ENCODE measurements at regions not wholly inside any gene's neighbourhood (a gene's known extent, or its start where the extent isn't known, plus 50 kb on each side); places are given as distances from the start of the nearest gene placed in this dataset.
A peak's percentile ranks its signal among the peaks of the same experiment; 100 is the strongest.
"Not testable (repeated sequence)": the region's sequence is repeated elsewhere in the genome, so short reads cannot be mapped to it uniquely, and the experiment has no call there.

DNA sequence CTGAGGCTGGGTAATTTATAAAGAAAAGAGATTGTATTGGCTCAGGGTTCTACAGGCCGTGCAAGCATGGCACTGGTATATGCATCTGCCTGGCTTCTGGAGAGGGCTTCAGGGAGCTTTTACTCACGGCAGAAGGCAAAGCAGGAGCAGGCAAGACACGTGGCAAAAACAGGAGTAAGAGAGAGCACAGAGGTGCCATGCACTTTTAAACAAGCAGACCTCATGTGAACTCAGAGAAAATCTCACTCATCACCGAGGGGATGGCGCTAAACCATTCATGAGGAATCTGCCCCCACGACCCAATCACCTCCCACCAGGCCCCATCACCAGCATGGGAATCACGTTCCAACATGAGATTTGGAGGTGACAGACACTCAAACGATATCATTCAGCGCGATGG is 400.7 kb upstream of the RUNX1 start:
- no peak for DNase-seq

DNA sequence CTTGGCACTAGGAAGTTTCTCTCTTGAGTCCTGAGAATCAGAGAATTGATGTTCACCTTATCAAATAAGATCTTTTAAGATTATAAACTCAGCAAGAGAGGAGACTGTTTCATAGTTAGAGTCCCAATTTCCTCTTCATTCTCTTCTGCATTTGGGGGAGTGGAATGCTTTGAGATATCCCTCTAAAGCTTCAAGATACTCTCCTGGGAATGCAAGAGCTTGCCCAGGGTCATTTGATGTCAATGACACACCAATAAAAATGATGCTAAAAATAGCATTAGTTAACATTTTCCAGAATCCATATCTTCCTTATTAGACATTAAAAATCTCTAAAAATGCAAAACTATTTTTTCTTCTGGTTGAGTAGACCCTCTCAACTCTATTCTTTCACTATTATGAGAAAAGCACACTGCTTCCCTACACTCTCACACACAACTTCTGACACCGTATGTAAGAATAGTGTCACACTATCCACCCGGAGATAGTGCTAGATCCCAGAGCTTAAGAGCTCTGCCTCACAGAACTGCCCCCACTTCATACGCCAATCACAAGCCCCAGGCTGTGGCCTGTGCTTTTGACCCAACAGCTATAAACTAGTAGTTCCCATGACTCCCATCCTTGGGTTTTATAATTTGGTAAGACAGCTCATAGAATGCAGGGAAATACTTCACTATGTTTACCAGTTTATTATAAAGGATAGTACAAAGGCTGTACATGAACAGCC is 399.9 kb upstream of the RUNX1 start:
- no peak for DNase-seq

DNA sequence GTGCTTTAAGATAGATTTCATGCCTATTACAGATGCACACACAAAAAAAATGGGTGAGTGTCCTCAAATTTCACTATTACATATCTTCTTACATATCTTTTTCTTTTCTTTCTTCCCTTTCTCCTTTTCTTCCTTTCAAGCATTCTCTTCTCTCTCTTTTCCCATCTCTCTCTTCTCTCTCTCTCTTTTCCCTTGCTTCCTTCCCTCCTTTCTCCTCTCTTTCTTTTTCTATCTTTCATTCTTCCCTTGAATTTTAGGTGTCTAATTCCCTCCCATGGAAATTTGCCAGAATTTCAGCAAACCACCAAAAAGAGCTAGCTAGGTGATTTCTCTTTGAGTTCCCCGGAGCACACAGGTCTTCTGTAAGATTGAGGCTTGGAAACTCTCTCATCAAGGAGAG is 395.3 kb upstream of the RUNX1 start:
- DNase-seq, result no peak

DNA sequence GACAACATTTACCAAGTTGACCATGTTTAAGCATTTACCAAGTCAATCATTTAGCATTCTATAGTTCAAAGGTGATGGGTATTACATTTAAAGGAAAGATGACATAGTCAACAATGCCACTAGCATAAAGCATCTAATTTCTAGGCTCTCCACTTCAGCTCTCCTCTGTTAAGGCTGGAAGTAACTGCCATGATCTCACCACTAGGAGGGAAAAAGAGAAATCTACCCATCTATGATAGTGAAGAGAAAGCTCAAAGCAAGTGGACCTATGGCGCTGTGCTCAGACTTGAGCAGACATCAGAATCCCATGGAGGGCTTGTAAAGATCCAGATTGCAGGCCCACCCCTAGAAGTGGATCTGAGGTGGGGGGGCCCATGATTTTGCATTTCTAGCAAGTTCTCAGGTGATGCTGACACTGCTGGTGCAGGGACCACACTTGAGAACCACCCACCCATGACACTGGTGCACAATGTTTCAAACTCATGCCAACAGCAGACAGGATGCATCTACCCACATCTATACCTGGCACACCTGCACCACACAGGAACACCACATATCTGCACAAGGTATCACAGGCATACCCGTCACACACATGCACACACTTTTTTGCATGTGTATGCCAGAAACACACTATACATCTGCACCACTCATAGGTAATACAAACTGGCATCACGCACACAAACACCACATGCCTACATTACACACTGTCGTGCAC is 392.9 kb upstream of the RUNX1 start:
- DNase-seq, result no peak

DNA sequence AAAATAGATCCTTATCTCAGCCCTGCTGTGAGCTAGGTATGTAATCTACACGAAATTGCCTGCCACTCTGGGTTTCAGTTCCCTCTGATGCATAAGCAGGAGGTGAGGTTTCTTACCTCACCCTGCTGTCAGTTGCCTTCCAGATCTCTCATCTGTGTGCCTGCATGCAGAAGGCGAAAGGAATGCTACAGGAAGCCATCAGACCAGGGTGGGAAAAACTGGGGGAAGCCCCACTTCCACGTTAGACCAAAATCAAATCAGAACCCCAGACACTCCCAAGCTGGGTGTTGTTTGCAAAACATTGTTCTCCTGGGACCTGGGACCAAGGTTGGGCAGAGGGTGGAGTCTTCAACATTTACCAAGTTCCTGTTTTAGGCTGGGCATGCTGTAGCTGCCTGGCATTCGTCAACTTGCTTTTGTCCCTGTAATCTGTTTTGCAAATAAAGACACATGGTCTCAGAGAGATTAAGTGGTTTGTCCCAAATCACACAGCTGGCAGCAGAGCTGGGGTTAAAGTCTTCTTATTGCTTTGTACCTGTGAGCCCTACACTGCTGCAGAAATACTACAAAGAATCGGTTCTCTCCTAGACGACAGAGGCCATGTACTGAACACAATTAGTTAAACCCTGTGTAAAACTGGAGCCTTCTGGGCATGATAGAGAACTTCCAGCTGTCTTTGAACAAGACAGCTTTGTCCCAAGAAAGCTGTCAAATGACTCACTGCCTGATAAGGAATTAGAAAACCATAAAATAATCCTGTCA is 389.7 kb upstream of the RUNX1 start:
- DNase-seq, result peak; percentile 11 to 26

DNA sequence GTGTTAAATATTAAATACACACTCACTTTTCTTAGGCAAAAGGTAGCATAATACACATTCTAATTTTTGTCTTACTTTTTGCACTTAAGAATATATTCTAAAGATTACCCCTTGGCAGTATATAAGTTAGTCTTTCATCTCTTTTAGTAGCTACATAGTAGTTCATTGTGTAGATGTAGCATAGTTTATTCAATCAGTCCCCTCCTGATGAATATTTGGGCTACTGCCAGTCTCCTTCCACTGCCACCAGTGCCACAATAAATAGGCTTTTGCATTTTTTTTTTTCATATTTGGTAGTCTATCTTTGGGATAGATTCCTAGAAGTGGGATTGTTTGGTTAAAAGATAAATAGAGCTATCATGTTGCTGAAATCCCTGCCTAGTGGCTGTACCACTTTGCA is 388.8 kb upstream of the RUNX1 start:
- DNase-seq, result no peak

DNA sequence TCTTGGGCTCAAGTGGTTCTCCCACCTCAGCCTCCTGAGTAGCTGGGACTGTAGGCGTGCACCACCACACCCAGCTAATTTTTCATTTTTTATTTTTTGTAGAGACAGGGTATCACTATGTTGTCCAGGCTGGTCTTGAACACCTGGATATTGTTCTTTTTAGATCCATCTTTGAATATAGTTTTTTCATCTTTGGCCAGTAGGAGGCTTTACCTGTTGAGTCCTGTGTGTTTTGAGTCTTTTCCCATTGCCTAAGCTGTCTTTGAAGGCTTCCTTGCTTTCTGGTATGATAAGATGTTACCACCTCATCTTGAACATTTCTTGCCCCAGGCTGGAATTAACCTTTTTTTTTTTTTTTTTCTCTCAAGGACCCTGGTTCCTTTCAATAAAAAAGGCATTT is 387.8 kb upstream of the RUNX1 start:
- no peak for DNase-seq

DNA sequence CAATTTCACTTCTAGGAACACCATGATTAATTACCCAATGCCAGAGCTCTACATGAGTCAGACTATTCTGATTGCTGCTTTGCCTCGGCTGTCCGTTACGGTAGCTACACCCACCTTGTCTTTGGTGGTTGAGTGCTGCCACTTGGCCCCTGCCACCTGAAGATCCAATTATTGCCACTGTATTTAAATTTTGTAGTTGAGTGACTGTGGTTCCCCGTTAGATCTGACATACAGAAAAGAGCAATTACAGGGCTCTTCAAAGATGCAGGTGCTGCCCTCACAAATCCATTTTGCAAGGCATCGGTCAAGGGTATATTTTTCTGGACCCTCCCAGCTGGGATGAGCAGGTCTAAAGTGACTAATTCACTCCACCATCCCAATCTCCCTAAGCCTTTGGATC is 383.5 kb upstream of the RUNX1 start:
- not testable (repeated sequence) for DNase-seq

DNA sequence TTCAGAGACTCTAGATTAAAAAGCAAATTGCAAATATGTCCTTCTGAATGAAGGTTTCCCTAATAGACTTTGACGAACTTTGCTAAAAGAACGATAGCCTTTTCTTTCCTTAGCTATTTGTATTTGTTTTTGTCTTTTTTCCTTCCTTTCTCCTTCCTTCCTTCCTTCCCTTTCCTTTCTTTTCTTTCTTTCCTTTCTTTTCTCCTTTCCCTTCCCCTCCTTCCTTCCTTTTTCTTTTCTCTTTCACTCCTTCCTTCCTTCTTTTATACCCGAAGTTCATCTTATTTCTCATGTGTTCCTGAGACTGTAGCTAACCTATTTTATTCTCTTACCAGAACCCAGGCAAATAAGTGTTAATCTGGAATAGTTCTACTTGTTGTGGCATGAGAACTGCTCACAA is 381.2 kb upstream of the RUNX1 start:
- no peak for DNase-seq

DNA sequence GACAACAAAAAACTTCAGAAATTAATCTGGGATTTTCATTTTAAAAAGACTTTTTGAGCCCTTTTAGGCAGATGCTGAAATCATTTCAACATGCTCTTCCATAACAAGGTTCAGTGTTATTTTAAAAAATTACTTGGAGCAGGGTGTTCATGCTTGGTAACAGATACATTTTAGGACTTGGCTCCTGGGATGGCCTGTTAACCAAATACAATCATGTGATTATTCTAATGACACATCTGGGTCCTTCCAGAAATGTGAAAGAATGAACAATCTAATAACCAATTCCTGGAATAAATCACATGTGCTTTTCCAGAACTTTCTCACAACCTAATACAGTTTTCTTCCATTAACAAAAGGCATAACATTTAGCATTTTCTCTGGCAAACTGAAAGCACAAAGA is 379.8 kb upstream of the RUNX1 start:
- no peak for DNase-seq

DNA sequence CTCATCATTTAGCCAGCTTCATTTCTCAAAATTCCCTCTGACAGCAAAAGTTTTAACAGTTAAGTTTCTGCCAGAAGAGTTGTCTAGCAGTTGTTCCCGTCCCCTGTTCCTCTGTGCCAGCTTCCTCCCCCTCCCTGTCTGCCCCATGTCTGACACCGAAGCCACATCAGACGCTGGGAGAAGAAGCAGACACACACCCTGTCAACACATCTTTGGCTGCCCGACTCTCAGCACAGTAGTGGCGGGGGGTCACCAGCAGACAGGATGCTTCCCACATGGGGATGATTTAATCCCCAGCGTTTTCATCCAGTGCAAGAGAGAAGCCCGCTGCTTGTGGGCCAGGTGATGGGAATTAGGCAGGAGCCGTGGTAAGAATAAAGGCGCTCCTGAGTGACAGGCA is 379.4 kb upstream of the RUNX1 start:
- DNase-seq, result peak; percentile 18 to 42

DNA sequence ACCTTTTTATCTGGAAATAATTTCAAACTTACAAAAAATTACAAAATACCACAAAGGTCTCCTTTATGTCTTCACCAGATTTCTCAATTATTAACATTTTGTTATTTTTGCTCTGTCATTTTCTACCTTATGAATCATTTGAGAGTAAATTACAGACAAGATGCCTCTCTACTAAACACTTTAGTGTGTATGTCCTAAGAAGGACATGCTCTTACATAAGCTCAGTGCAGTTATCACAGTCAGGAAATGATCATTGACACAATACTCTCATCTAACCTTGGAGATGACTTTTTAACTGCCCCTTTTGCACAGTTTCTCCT is 378.9 kb upstream of the RUNX1 start:
- no peak for DNase-seq

DNA sequence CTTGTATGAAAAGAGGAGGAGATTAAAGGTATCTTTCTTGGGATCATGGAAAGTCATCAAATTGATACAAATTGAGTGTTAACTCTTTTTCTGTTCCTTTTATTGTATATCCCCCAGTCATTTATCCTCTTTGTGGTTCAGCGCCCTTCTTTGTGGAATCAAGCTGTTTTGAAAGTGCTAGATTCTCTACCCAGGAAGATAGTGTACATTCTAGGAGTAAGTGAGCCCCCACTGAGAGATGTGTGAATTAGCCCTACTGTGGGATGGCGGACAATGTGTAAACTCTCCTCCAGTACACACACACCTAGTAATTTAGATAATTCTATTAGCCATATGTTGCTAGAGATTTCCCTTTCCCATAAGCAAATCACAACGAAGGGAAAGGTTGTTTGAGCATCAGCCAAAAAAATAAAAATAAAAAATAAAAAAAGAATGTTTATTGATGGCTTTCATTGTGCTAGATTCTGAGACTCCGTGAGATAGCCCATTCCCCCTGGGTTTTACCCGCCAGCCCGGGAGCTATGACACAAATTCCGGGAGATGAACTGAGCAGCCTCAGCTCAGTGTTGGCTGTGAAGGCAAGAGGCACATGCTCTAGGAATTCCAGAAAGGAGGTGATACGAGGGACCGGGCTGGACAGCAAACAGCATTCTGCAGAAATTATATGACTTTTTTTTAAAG is 378.4 kb upstream of the RUNX1 start:
- no peak for DNase-seq

DNA sequence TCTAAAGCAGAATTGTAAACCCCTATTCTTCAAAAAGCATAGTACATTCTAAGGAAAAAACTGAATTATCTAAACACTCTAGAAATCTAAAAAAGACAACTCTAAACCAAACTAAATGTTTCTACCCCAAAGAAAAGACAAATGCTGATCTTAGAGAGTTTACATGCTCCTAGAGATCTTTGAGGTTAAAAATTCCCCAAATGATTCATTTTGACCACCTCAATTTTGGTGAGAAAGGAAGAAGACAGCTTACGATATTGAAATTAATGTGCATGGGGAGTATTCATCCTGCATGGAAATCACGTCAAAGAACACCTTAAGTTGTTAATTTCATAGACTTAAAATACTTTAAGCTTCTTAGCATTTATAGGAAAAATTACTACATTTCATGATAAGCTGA is 377.8 kb upstream of the RUNX1 start:
- no peak for DNase-seq

DNA sequence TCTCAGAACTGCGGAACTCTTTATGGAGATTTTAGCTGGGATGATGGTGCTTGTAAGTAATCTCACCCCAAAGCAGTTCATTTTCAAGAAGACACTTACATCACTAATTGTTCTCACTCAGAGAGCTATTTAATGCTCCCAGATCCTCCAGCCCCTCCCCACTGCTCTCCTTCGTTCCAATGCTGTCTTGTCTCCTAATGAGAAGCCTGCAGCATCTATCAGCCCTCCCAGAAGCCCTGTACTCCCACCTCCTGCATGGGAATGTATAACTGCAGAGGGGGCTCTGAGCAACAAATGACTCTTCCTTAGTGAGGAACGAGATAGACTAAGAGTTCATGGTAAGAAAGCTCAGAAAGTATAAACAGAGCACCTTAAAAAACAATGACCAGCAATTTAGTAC is 377.4 kb upstream of the RUNX1 start:
- no peak for DNase-seq

DNA sequence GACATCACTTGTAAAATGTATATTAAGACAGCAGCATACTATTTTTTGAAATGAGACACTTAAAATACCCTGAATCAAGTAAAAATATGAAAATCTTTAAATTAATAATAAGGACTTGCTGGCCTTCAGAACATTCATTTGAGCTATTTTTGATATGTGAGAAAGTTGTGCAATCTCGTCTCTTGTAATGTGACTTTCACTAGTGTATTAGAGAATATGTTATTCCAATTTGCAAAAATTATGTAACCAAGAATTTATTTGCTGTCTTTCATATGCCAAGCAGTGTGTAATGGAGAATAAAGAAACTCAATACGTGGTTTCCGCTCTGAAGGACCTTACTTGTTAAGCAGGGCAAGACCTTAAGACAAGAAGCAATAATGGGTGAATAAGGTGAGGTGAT is 375.0 kb upstream of the RUNX1 start:
- DNase-seq, result no peak

DNA sequence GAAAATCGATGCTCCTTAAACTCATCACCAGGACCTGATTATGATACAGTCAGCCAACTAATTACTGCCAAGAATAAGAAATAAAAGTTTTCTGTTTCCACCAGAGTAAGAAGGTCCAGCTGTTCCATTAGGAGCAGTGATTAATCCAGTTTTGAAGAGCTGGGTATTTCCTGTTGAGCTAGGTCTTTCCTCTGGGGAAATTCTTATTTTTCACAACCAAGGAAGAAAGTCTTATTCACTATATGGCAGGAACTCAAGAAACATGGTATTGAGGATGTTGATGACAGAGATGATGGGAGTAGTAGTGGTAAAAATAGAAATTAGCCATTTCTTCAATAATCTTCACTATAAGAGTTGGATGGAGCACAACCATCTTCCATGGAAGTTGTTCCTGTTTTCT is 374.6 kb upstream of the RUNX1 start:
- DNase-seq, result no peak

DNA sequence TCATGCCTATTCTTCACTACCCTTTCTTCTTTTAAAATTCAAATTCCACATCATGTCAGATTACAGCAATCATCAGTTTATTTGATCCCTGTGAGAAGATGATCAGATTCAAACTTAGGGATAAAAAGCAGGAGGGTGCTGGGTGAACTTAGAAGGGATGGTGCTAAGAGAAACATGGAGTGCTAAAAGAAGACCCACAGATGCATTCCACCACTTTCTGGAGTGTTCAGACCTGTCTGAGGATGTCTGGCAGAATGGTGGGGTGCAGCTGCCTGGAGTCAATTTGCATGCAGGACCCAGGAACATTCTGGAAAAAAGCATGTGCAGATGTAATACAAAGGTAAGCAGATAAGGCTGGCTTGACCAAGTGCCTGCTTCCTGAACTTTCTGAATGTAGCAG is 372.9 kb upstream of the RUNX1 start:
- no peak for DNase-seq

DNA sequence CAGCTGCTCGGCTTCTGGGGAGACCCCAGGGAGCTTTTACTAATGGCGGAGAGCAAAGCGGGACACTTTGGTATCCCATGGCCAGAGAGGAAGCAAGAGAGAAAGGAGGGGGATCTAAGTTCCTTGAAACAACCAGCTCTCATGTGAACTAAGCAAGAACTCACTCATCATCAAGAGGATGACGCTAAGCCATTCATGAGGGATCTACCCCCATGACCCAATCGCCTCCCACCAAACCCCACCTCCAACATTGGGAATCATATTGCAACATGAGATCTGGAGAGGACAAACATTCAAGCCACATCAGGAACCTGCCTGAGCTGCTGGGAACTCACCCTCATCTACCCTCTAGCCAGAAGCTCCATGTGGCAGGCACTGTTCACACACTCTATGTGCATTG is 372.1 kb upstream of the RUNX1 start:
- no peak for DNase-seq

DNA sequence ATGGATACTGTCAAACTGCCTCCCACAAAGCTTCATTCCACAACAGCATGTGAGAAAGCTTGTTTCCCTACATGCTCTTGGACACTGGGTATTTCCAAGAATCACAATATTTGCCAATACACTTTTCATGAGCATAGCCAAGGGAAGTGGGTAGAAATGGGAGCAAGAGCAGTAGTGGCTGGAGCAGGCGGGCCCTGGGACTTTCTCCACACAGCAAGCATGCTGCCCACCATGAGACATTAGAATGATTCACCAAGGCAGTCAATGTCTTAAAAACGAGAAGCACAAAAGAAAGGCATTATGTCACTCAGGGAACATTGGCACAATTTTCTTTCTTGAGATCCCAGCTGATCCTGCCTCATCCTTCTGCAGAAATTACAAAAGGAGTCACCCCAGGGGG is 371.6 kb upstream of the RUNX1 start:
- no peak for DNase-seq

DNA sequence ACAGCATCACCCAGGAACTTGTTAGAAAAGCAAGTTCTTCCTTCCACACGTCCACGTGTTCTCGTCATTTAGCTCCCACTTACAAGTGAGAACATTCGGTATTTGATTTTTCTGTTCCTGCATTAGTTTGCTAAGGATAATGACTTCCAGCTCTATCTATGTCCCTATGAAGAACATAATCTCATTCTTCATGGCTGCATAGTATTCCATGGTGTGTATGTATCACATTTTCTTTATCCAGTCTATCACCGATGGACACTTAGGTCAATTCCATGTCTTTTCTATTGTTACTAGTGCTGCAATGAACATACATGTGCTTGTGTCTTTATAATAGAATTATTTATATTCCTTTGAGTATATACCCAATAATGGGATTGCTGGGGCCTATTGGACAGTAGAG is 368.7 kb upstream of the RUNX1 start:
- no peak for DNase-seq

DNA sequence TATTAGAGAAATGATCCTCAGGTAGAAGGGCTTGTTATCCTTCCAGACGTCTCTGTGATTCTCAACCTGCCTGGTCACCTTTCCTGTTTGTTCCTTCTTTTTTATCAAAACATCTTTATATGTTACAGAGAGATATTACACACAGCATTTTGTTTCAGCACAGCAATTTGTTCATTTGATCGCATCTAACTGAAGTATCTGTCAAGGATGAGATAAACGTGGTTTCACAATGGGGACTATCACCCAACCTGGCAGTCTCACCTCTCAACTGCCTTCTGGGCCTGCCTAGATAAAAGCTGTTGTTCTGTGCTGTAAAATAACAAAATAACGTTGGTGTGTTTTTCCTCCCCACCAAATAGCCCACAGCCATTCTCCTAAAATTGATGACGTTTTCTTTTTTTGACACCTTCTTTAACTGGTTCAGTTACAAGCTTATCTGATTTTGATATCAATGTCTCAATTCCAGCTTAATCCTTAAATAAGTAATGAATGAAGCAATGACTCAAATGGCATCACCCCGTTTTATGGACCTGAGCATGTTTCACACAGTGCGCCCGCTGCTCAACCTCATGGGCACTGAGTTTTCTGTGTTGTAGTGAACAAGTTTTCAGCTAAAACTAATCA is 367.9 kb upstream of the RUNX1 start:
- no peak for DNase-seq

DNA sequence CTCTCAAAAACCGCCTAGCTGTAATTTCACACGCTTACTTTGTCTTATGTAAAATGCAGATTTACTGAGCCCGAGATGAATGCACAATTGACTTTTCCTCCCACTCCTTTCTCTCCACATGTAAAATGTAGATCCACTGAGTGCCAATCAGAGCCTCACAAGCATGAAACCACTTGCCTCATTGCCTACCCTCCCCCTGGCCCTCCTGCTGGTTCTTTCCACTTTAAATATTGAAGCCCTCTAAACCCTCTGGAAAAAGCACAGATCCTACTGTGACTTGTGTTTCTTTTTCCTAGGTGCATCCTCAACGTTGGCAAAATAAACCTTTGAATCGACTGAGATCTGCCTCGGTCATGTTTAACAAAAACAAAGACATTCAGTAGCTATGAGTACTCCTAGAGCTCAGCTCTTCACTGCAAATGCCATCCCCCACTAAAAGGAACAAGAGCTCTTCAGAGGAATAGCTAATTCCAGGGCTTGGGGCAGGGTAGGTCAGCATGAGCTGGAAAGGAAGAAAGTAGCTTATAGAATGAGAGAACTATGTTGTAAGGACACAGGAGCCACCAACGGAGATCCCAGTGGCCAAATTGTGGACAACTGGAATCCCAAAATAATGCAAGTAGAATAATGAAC is 365.5 kb upstream of the RUNX1 start:
- no peak for DNase-seq

Measured in activated CD4-positive, alpha-beta T cell treated with anti-CD3 and anti-CD28 coated beads, Interleukin-2, amount 50 U/mL, for 48 hours (primary cell).